IMR-90 (cell line): ENCODE measurements at regions not wholly inside any gene's neighbourhood (a gene's known extent, or its start where the extent isn't known, plus 50 kb on each side); places are given as distances from the start of the nearest gene placed in this dataset.

Source experiments
- ATAC-seq: fragments of 200-7000 bp; cut with Tn5 transposase; 2 replicates; pipeline ENCODE4 v1.9.1; 2020; ENCODE audit warnings: low read depth, mild to moderate bottlenecking, moderate library complexity
- BruUV-seq: library from RNA; stranded (reverse); fragments of 400-500 nt; replicated peaks from 2 replicates; lab custom pipeline; 2021; lab: Mats Ljungman, UMichigan
- CTCF ChIA-PET: fragments of 300-600 bp; formaldehyde crosslinking; extraction: SDS; loops from one replicate; lab custom pipeline; 2021; ENCODE audit warnings: antibody characterized with exemption; lab: Yijun Ruan, JAX
- POLR2A ChIA-PET: fragments of 300-600 bp; sonication (Branson Sonifier 250); formaldehyde crosslinking; loops from one replicate; lab custom pipeline; 2022; ENCODE audit warnings: antibody characterized with exemption; ENCODE audit not compliant: unreplicated experiment; lab: Charles Lee
- DNase-seq: peaks from one replicate; pipeline ENCODE4 v3.0.0; 2013
- H2AFZ ChIP-seq: replicated peaks from 2 replicates; pipeline ENCODE3; 2013; ENCODE audit warnings: low read length, mild to moderate bottlenecking; ENCODE audit not compliant: poor library complexity
- H2AK5ac ChIP-seq: 2 replicates; pipeline ENCODE4 v1.6.1; 2013; ENCODE audit warnings: low read depth, low read length, inconsistent platforms
- H2AK9ac ChIP-seq: replicated peaks from 2 replicates; pipeline ENCODE3; 2013; ENCODE audit warnings: mild to moderate bottlenecking, low read depth, low read length, moderate library complexity; ENCODE audit not compliant: poor library complexity
- H2BK120ac ChIP-seq: 2 replicates; pipeline ENCODE4 v1.6.1; 2013; ENCODE audit warnings: low read depth, low read length, inconsistent platforms
- H2BK15ac ChIP-seq: 3 replicates; pipeline ENCODE4 v1.6.1; 2013; ENCODE audit warnings: low read depth, low read length, inconsistent platforms
- H2BK20ac ChIP-seq: 2 replicates; pipeline ENCODE4 v1.6.1; 2013; ENCODE audit warnings: low read depth, mild to moderate bottlenecking, inconsistent platforms, low read length, moderate library complexity
- H2BK5ac ChIP-seq: 2 replicates; pipeline ENCODE4 v1.6.1; 2013; ENCODE audit warnings: mild to moderate bottlenecking, low read depth, low read length, inconsistent platforms; ENCODE audit not compliant: poor library complexity, severe bottlenecking
- H3K14ac ChIP-seq: replicated peaks from 2 replicates; pipeline ENCODE4 v1.6.1; 2013; ENCODE audit warnings: low read depth, low read length, inconsistent platforms
- H3K18ac ChIP-seq: 2 replicates; pipeline ENCODE4 v1.6.1; 2013; ENCODE audit warnings: low read depth, low read length, control low read depth
- H3K23ac ChIP-seq: 2 replicates; pipeline ENCODE4 v1.6.1; 2013; ENCODE audit warnings: low read depth, low read length, inconsistent platforms
- H3K27ac ChIP-seq: 2 replicates; pipeline ENCODE4 v1.5.1; 2013; ENCODE audit warnings: mild to moderate bottlenecking, control low read depth, low read length; ENCODE audit not compliant: insufficient read depth
- H3K27me3 ChIP-seq: 2 replicates; pipeline ENCODE4 v1.6.1; 2013; ENCODE audit warnings: low read length; ENCODE audit not compliant: control insufficient read depth, insufficient read depth
- H3K36me3 ChIP-seq: 2 replicates; pipeline ENCODE4 v1.6.1; 2013; ENCODE audit warnings: low read length, mixed read lengths; ENCODE audit not compliant: control insufficient read depth, insufficient read depth
- H3K4ac ChIP-seq: 2 replicates; pipeline ENCODE4 v1.6.1; 2013; ENCODE audit warnings: low read depth, low read length, inconsistent platforms
- H3K4me1 ChIP-seq: 2 replicates; pipeline ENCODE4 v1.6.1; 2013; ENCODE audit warnings: low read length, mixed read lengths; ENCODE audit not compliant: control insufficient read depth, insufficient read depth
- H3K4me2 ChIP-seq: 2 replicates; pipeline ENCODE4 v1.6.1; 2013; ENCODE audit warnings: low read depth, mild to moderate bottlenecking, control low read depth, low read length, moderate library complexity
- H3K4me3 ChIP-seq: 2 replicates; pipeline ENCODE4 v1.5.1; 2013; ENCODE audit warnings: low read depth, mild to moderate bottlenecking, control low read depth, low read length, moderate library complexity; ENCODE audit not compliant: insufficient read depth
- H3K56ac ChIP-seq: 2 replicates; pipeline ENCODE4 v1.6.1; 2013; ENCODE audit warnings: low read length, inconsistent platforms; ENCODE audit not compliant: insufficient read depth; ENCODE audit errors: extremely low read depth
- H3K79me1 ChIP-seq, 2 experiments: 2 replicates each; pipeline ENCODE4 v1.6.1; 2013; ENCODE audit warnings: low read length in 2 of 2, inconsistent platforms in 1 of 2, low read depth in 1 of 2
- H3K9ac ChIP-seq: 2 replicates; pipeline ENCODE4 v1.6.1; 2013; ENCODE audit warnings: low read depth, low read length, control low read depth
- H3K9me1 ChIP-seq: 2 replicates; pipeline ENCODE4 v1.6.1; 2013; ENCODE audit warnings: low read length, inconsistent platforms; ENCODE audit not compliant: insufficient read depth
- H3K9me3 ChIP-seq: 2 replicates; pipeline ENCODE4 v1.6.1; 2013; ENCODE audit warnings: low read length; ENCODE audit not compliant: control insufficient read depth, insufficient read depth
- H4K20me1 ChIP-seq: 2 replicates; pipeline ENCODE4 v1.6.1; 2013; ENCODE audit warnings: low read length, inconsistent platforms; ENCODE audit not compliant: insufficient read depth
- H4K5ac ChIP-seq: 2 replicates; pipeline ENCODE4 v1.6.1; 2013; ENCODE audit warnings: mild to moderate bottlenecking, low read depth, low read length, control low read depth
- H4K8ac ChIP-seq, 2 experiments: 2 replicates each; pipeline ENCODE4 v1.6.1; 2013; ENCODE audit warnings: low read depth in 2 of 2, low read length in 2 of 2, control low read depth in 1 of 2, inconsistent platforms in 1 of 2
- H4K91ac ChIP-seq: 2 replicates; pipeline ENCODE4 v1.6.1; 2013; ENCODE audit warnings: low read depth, low read length, inconsistent platforms; ENCODE audit not compliant: insufficient read depth
- BHLHE40 ChIP-seq: fragments of 150-350 bp; IDR thresholded peaks from 2 replicates; pipeline ENCODE4 v1.6.1; 2016; ENCODE audit warnings: mild to moderate bottlenecking, low read depth, low read length
- CTCF ChIP-seq: conservative IDR thresholded peaks from 2 replicates; pipeline ENCODE4 v1.5.1; 2012; ENCODE audit warnings: mild to moderate bottlenecking, low read depth, low read length, improper control_type of control experiment
- POLR2A ChIP-seq: IDR thresholded peaks from 2 replicates; pipeline ENCODE4 v1.6.1; 2012; ENCODE audit warnings: mild to moderate bottlenecking, low read depth, low read length
- WGBS, 2 experiments: methylation state at CpG; one replicate each; pipeline versions ENCODE4 v1.1.5 to v1.1.7; 2013; ENCODE audit warnings: missing lambda C conversion rate in 2 of 2; ENCODE audit not compliant: insufficient read length in 1 of 2; ENCODE audit errors: extremely low coverage in 2 of 2; 5-methylcytosine and 5-hydroxymethylcytosine counted together
- dilution Hi-C: fragments of 300-500 bp; cut with HindIII; formaldehyde crosslinking; loops from one replicate; pipeline ENCODE4 v1.14.3; 2018; ENCODE audit warnings: low sequenced_read_pairs; ENCODE audit not compliant: unreplicated experiment
- in situ Hi-C: fragments of 300-500 bp; cut with MboI; formaldehyde crosslinking; loops from 3 replicates; pipeline ENCODE4 v1.14.3; 2019; ENCODE audit warnings: low sequenced_read_pairs, inconsistent platforms, mixed read lengths
- intact Hi-C: fragments of 100-400 bp; cut with micrococcal nuclease; formaldehyde crosslinking; loops from 2 replicates; pipeline ENCODE4 v1.10.0; 2022

GRCh38 chr11:116478205-116478604, 294.6 kb downstream of the BUD13 start (continued):
- TF ChIP-seq CTCF: no peak

DNA sequence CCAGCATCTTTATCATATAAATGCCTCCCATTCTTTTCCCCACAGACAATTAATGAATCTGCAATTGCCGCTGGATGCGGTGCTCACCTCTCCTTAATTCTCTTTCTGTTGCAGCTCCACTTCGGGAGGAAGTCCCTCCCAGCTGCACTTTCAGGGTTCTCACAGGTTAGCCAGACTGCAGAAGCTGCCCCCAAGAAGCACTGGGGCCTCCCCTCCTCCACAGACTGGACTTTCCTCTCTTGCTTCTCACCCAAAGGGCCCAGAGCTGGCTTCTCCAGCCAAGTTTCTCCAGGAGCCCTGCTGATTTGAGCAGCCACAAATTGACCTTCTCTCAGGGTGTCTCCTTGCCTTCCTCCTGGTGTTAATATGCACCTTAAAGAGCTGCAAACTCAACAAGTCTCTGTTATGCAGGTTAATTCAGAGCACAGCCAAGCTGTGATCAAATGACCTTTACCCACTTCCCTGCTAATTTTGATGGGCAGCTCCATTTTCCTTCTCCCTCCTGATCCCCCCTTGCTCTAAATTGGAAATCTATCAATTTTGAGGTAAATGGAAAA, 298.9 kb downstream of the BUD13 start:
- H3K79me1 ChIP-seq: no peaks in the 10 kb centered on the region
- H4K91ac ChIP-seq: no peak overlapping the region
- H2AFZ ChIP-seq: no peak overlapping the region
- no peak overlapping the region for H3K18ac ChIP-seq
- no peak overlapping the region for H3K4me3 ChIP-seq
- no peak overlapping the region for H4K8ac ChIP-seq
- no peak overlapping the region for H4K5ac ChIP-seq
- no peak overlapping the region for H2BK5ac ChIP-seq
- H3K9ac ChIP-seq: no peak overlapping the region
- H2AK5ac ChIP-seq: no peak overlapping the region
- no peaks in the 10 kb centered on the region for H3K27me3 ChIP-seq
- ChIA-PET POLR2A (no interaction called here), CTCF (no interaction called here)
- no peak for ATAC-seq
- no TSS peak for BruUV-seq
- no peak overlapping the region for H3K23ac ChIP-seq
- no peak for DNase-seq
- intact Hi-C loops (no loop called here), in situ Hi-C loops (no loop called here), dilution Hi-C loops (no loop called here)
- no peak overlapping the region for H3K14ac ChIP-seq
- no peaks in the 10 kb centered on the region for H3K9me1 ChIP-seq
- no peak overlapping the region for H2BK15ac ChIP-seq
- TF ChIP-seq POLR2A (no peak), BHLHE40 (no peak)
- 90% methylated on average over 2 of the region's 3 CpGs; no CpG with 5 or more reads in 1 of the 2 experiments for WGBS, 2 experiments
- no peaks in the 10 kb centered on the region for H3K36me3 ChIP-seq
- H3K4me2 ChIP-seq: no peak overlapping the region
- no peak overlapping the region for H3K56ac ChIP-seq
- no peak overlapping the region for H2BK20ac ChIP-seq
- no peaks in the 10 kb centered on the region for H4K20me1 ChIP-seq
- H3K4me1 ChIP-seq: no peaks in the 10 kb centered on the region
- no peak overlapping the region for H3K27ac ChIP-seq
- H3K4ac ChIP-seq: no peak overlapping the region
- no peak overlapping the region for H2AK9ac ChIP-seq
- no peak overlapping the region for H2BK120ac ChIP-seq
- H3K9me3 ChIP-seq: no peaks in the 10 kb centered on the region
